Fibroblast of the conjunctiva (primary cell): ENCODE measurements at regions not wholly inside any gene's neighbourhood (a gene's known extent, or its start where the extent isn't known, plus 50 kb on each side); places are given as distances from the start of the nearest gene placed in this dataset.

Source experiments
- DNase-seq: peaks from one replicate; pipeline ENCODE4 v3.0.0-alpha.2; 2010; ENCODE audit warnings: low read depth

DNA sequence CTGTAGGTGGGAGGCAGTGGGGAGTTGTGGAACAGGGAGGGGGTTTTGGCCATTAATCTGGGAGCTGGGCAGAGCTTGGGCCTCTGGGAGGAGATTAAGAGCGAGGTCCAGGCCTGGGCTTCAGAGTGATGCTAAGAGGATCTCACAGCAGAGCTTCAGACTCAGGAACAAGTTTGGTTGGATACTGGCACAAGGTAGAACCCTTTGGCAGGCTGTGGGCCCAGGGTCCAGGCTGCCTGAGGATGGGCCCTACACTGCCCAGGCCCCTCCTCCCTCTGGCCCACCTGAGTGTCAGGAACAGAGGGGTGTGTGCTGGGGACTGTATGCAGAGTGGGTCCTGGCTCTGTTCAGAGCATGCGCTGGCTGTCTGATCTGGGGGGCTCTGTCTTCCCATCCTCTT, 334.9 kb downstream of the CYP26B1 start:
- DNase-seq = no peak

- DNase-seq = no peak
Measured at GRCh38 chr2:71811726-71812125, 335.9 kb downstream of the CYP26B1 start.

DNA sequence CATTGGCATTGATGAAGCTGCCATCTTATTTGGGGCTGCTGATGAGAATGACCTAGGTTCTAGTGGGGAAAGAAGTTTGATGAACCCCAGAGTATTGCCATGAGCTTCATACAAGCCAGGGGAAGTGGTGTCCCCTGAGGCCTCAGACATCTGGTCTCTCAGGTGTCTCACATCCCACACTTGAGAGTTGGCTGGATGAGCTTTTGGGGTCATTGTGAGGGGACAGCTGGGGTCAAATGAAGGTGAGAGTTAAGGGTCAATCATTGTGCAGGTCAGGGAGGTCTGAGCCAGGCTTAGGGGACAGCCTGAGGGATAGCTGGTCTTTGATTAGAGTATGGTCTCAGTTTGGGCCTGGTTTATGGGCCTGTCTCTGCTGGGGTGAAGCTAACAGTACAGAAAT, 336.5 kb downstream of the CYP26B1 start:
- DNase-seq = no peak

GRCh38 chr2:71807581-71808451, 339.8 kb downstream of the CYP26B1 start:
- no peak for DNase-seq

DNA sequence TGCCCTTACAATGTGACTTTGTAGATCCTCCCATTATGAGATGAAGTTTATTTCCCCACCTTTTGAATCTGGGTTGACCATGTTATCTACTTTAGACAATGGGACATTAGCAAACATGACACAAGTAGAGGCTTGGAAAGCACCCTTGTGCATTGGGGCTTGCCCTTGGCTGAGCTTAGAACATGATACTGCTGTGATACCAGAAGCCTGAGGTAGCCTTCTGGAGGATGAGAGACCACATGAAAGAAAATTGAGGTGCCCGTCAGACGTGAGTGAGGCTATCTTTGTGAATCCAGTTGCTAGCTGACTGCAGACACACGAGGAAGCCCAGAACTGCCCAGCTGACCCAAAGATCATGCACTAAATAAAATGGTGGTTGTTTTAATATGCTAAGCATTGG, 341.2 kb downstream of the CYP26B1 start:
- no peak for DNase-seq

- no peak for DNase-seq
Measured at GRCh38 chr2:71804281-71804751, 343.3 kb downstream of the CYP26B1 start.

DNA sequence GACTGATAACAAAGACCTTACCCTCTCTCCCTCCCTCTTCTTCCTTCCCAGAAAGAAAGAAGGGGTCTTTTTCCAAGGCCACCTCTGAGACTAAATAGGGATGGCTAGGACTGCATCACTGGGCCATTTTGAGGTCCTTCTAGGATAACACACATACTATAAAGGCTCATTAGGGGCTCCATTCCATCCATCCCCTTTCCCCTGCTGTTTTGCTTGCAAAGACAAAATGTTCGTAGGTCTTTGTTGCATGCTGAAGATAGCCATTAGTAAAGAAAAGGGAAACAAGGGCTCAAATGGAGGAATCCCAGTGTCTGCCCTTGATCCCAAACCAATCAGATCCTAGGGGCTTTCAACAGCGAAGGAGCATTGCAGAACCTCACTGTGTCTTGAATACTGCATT, 344.3 kb downstream of the CYP26B1 start:
- DNase-seq = no peak

GRCh38 chr2:71802556-71802955, 345.1 kb downstream of the CYP26B1 start:
- DNase-seq = no peak

DNA sequence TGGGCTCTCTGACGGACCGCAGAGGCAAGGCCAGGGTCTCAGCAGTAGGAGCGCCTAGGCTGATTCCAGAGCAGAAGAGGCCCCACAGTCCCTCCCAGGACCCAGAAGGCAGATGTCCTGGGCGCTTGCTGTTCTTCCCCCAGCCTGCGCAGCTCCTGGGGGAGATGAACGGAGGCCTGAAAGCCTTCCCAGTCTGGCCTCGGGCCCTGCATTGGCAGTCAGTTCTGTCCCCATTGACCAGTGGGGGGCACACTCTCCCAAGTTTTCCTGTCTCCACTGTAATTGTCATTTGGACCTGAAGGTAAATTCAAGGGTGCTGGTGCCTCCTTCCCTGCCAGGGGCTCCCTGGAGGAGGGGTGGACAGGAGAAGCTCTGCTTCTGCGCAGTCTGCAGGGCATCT, 345.7 kb downstream of the CYP26B1 start:
- DNase-seq = no peak

- DNase-seq = no peak
Measured at GRCh38 chr2:71801556-71801955, 346.1 kb downstream of the CYP26B1 start.

DNA sequence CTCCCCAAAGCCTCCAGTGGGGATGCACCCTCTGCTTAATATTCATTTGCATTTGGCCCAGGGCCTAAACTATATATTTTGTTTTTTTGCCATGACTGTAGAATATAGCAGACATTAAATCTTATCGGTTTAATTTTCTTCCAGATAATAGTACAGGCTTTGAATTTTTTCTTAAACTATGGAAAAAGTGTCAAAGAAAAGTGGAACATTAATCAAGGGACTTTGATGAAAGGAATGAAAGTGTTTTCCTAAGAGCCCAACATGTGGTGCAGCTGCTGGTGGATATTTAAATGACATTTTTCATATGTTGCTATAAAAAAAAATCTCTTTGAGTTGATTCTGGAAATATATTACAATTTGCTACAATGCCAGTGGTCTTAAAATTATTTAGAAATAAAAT, 346.8 kb downstream of the CYP26B1 start:
- no peak for DNase-seq

DNA sequence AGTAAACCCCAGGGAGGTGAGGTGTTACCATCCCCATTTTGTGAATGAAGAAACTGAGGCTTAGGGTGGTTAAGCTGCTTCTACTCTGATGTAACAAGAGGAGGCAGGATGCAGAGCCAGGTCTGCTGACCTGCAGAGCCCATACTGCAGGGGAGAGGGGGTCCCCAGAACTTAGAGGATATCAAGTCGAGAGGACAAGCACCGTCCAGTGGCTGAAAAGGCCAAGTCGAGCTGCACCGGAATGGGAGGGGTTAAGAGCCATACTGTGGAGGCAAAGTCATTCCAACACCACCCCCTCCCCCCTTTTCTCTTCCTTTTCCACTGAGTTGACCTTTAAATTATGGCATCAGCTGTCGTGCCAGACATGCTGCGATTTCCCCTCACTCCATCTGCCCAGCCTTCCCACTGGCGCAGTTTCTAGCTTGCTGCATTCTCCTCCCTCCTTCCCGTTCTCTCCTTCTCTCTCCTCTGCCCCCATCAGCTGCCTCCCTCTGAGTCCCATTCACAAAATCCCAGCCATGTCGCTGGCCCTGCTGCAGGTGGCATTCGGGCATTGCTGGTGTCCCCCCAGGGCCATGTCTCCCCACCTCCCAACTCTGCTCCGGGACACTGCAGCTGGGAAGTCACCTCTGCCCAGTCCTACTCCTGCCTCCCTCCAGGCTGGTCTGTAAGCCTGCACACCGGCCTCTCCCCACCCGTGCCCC, 346.9 kb downstream of the DYSF start:
- no peak for DNase-seq

DNA sequence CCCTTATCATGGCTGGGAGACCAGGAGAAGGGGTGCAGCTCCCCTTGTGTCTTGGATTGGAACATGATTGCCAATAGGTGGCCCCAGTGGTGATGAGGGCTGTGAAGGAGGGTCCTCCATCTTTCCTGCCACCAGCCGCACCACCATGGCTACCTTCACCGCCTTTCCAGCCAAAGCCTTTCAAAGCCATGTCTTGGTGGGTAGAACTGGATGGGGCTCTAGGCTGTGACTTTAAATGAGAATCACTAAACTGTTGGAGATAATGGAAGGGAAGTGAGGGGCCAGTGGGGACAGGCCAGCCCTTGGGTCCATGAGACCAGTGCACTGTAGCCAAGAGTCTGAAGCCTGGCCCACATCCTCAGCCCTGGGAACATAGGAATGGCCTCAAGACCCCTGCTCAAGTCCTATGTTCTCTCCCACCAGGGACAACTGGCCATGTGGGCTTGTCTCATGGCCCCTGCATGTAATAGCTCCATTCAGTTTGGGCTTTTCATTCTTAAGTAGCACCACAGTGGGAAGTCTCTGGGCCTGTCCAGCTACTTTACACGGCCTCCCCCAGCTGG, 345.7 kb downstream of the DYSF start:
- no peak for DNase-seq

GRCh38 chr2:71798266-71799012, 345.1 kb downstream of the DYSF start:
- no peak for DNase-seq

DNA sequence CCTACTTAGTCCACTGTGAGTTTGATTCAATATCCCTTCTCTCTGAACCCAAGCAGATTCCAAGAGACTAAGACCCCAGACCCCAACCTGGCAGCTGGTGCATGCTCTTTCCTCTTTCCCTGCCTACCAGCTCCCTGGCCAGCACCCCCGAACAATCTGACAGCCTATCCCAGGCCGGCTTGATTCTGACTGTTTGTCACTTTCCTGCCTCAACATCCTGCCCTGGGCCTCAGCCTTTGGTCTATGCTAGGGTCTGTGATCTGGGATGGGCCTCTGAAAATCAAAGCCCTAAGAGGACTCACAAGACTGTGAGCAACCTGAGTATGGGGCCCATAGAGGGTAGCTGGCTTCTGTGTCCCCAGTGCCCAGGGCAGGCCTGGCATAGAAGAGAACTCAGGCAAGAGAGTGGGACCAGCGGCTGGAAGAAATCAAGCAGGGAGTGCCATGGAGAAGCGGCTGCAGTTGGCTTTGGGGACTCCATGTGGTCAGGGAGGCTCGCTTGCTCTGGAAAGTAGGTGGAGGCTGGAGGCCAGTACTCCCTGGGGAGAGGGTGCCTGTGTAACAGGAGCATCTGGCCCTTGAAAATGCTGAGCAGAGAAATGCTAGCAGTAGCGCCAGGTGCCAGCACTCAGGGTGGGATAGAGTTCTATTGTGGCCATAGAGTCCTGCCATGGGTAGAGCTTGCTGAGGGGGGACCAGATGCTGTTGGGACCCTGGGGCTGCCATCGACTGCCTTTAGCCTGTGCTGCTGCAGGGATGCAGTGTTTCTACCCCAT, 343.9 kb downstream of the DYSF start:
- no peak for DNase-seq

GRCh38 chr2:71796174-71796593, 342.8 kb downstream of the DYSF start:
- no peak for DNase-seq

- no peak for DNase-seq
Measured at GRCh38 chr2:71795486-71795885, 342.1 kb downstream of the DYSF start.

DNA sequence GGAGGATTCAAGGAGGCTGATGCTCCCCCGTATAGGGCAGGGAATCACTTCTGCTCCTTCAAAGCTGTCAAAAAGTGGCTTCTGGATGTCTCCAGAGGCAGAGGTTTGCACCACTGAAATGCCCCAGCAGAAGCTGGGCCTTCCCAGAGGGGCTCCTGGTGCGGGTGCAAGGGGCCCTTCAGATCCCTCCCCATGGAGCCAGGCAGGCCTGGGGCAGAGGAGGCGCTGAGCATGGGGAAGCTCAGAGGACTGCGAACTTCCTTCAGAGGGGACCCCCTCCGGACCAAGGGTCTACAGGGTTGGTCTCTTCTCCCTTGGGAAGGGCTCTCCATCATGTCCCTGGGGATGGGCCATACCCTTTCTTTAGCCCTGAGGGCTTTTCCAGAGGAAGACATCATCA, 341.2 kb downstream of the DYSF start:
- DNase-seq = no peak

GRCh38 chr2:71793926-71794325, 340.6 kb downstream of the DYSF start:
- DNase-seq = no peak

GRCh38 chr2:71792926-71793761, 339.8 kb downstream of the DYSF start:
- no peak for DNase-seq
